ENCODE measurements at regions not wholly inside any gene's neighbourhood (a gene's known extent, or its start where the extent isn't known, plus 50 kb on each side); places are given as distances from the start of the nearest gene placed in this dataset.

DNA sequence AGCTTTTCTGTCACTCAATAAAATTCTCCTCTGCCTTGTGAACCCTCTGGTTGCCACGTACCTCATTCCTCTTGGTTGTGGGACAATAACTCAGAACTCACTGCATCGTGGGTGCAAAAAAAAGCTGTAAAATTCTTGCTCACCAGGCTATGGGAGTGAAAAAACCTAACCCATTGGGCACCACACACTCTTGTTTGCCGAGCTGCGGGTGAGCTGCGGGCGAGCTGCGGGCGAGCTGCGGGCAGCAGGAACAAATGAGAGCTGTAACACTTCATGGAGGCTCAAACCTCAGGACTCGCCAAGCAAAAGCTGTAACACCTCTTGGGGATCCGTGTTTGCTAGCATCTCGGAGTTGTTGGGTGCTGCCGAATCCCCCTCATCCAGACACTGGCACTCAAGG is 641.3 kb upstream of the CHRM3 start:
- H3K4me1 Mint-ChIP-seq: no peaks in the 10 kb centered on the region
- no peaks in the 10 kb centered on the region for H3K79me2 ChIP-seq (ENCODE audit: control insufficient read depth, insufficient read depth, low read length)
- H3K4me1 ChIP-seq (ENCODE audit: control insufficient read depth in 2 of 2, insufficient read depth in 2 of 2, low read length in 2 of 2): no peaks in the 10 kb centered on the region
- intact Hi-C loops (cut with micrococcal nuclease): no loop called here
- no peak for ATAC-seq (ENCODE audit: low read depth)
- no peak overlapping the region for H3K27ac Mint-ChIP-seq
- H4K20me1 ChIP-seq (ENCODE audit: control insufficient read depth, insufficient read depth, low read length, poor library complexity, severe bottlenecking): no peaks in the 10 kb centered on the region
- H3K9me3 ChIP-seq (ENCODE audit: control extremely low read depth in 1 of 3, control insufficient read depth in 2 of 3, insufficient read depth in 1 of 3, low read length in 2 of 3): peaks cover 0 to 19% (median 0%) of the 10 kb centered on the region in 3 donors
- H2AFZ ChIP-seq (ENCODE audit: insufficient read depth, low read depth, low read length, poor library complexity, severe bottlenecking): no peak overlapping the region
- H3K27me3 ChIP-seq (replicated peaks in 1 of 4; ENCODE audit: control extremely low read depth in 1 of 4, control insufficient read depth in 3 of 4, insufficient read depth in 4 of 4, low read length in 3 of 4): no peaks in the 10 kb centered on the region
- no peaks in the 10 kb centered on the region for H3K36me3 ChIP-seq (replicated peaks in 1 of 2; ENCODE audit: control extremely low read depth in 1 of 2, control insufficient read depth in 1 of 2, extremely low read depth in 1 of 2, insufficient read depth in 2 of 2, low read length in 1 of 2)
- no peak overlapping the region for H3K27ac ChIP-seq (ENCODE audit: low read length in 2 of 2)
- CTCF ChIA-PET: no interaction called here
- no peak overlapping the region for H3K4me2 ChIP-seq (replicated peaks; ENCODE audit: low read depth, low read length, poor library complexity, severe bottlenecking)
- no peak overlapping the region for H3K9ac ChIP-seq (ENCODE audit: low read length)
- H3K27me3 Mint-ChIP-seq: no peaks in the 10 kb centered on the region
- H3K9me3 Mint-ChIP-seq (ENCODE audit: insufficient read depth): peaks cover 3% of the 10 kb centered on the region
- H3K4me3 Mint-ChIP-seq: no peak overlapping the region
- H3K4me3 ChIP-seq (ENCODE audit: control extremely low read depth in 1 of 5, extremely low read depth in 1 of 5, insufficient read depth in 1 of 5, low read depth in 2 of 5, low read length in 4 of 5): no peak overlapping the region
- TF ChIP-seq, protein P1, sequence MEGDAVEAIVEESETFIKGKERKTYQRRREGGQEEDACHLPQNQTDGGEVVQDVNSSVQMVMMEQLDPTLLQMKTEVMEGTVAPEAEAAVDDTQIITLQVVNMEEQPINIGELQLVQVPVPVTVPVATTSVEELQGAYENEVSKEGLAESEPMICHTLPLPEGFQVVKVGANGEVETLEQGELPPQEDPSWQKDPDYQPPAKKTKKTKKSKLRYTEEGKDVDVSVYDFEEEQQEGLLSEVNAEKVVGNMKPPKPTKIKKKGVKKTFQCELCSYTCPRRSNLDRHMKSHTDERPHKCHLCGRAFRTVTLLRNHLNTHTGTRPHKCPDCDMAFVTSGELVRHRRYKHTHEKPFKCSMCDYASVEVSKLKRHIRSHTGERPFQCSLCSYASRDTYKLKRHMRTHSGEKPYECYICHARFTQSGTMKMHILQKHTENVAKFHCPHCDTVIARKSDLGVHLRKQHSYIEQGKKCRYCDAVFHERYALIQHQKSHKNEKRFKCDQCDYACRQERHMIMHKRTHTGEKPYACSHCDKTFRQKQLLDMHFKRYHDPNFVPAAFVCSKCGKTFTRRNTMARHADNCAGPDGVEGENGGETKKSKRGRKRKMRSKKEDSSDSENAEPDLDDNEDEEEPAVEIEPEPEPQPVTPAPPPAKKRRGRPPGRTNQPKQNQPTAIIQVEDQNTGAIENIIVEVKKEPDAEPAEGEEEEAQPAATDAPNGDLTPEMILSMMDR (IDR thresholded peaks at IDR 0.05): no peak
- TF ChIP-seq EZH2 (IDR thresholded peaks at IDR 0.05; ENCODE audit: borderline replicate concordance, insufficient read depth, low read depth, low read length, poor library complexity, severe bottlenecking): no peak
- WGBS (ENCODE audit: insufficient coverage): 90% methylated on average over 13 of the region's 13 CpGs
- POLR2A ChIA-PET: no interaction called here
- DNase-seq: no peak

DNA sequence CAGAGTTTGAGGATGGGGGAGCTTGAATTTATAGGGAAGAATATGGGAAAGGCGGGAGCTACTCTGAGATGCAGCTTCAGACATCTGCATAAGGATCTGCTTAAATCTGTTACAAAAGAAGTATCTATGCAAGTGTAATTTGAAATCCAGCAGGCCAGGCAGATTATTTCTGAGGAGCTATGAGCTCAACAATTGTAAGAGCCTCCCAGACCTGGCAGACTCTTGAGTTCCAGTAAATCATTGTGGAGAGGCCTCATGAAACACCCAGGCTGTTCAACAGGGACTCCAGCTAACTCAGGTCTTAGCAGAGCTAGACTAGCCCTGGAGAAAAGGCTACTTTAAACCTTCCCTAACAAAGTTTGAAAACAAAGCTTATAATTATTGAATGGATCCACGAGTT is 647.5 kb upstream of the CHRM3 start:
- intact Hi-C loops (cut with micrococcal nuclease): no loop called here
- no peak overlapping the region for H3K27ac ChIP-seq (ENCODE audit: low read length in 2 of 2)
- H3K9me3 ChIP-seq (ENCODE audit: control extremely low read depth in 1 of 3, control insufficient read depth in 2 of 3, insufficient read depth in 1 of 3, low read length in 2 of 3): peaks cover 0 to 1% (median 0%) of the 10 kb centered on the region in 3 donors
- ChIA-PET POLR2A (no interaction called here), CTCF (no interaction called here)
- no peak overlapping the region for H2AFZ ChIP-seq (ENCODE audit: insufficient read depth, low read depth, low read length, poor library complexity, severe bottlenecking)
- Mint-ChIP-seq H3K4me3 (no peak overlapping the region), H3K4me1 (no peaks in the 10 kb centered on the region), H3K27ac (no peak overlapping the region), H3K9me3 (ENCODE audit: insufficient read depth) (peaks cover 2% of the 10 kb centered on the region), H3K27me3 (no peaks in the 10 kb centered on the region)
- no peaks in the 10 kb centered on the region for H4K20me1 ChIP-seq (ENCODE audit: control insufficient read depth, insufficient read depth, low read length, poor library complexity, severe bottlenecking)
- no peak for ATAC-seq (ENCODE audit: low read depth)
- TF ChIP-seq EZH2 (IDR thresholded peaks at IDR 0.05; ENCODE audit: borderline replicate concordance, insufficient read depth, low read depth, low read length, poor library complexity, severe bottlenecking): no peak
- TF ChIP-seq, protein P1 (IDR thresholded peaks at IDR 0.05): no peak
- DNase-seq: no peak
- no peaks in the 10 kb centered on the region for H3K36me3 ChIP-seq (replicated peaks in 1 of 2; ENCODE audit: control extremely low read depth in 1 of 2, control insufficient read depth in 1 of 2, extremely low read depth in 1 of 2, insufficient read depth in 2 of 2, low read length in 1 of 2)
- H3K4me2 ChIP-seq (replicated peaks; ENCODE audit: low read depth, low read length, poor library complexity, severe bottlenecking): no peak overlapping the region
- no peaks in the 10 kb centered on the region for H3K27me3 ChIP-seq (replicated peaks in 1 of 4; ENCODE audit: control extremely low read depth in 1 of 4, control insufficient read depth in 3 of 4, insufficient read depth in 4 of 4, low read length in 3 of 4)
- 100% methylated on average over 1 of the region's 2 CpGs for WGBS (ENCODE audit: insufficient coverage)
- H3K4me1 ChIP-seq (ENCODE audit: control insufficient read depth in 2 of 2, insufficient read depth in 2 of 2, low read length in 2 of 2): no peaks in the 10 kb centered on the region
- H3K79me2 ChIP-seq (ENCODE audit: control insufficient read depth, insufficient read depth, low read length): no peaks in the 10 kb centered on the region
- no peak overlapping the region for H3K4me3 ChIP-seq (ENCODE audit: control extremely low read depth in 1 of 5, extremely low read depth in 1 of 5, insufficient read depth in 1 of 5, low read depth in 2 of 5, low read length in 4 of 5)
- no peak overlapping the region for H3K9ac ChIP-seq (ENCODE audit: low read length)

Data from B cell (primary cell).